GM18870 (cell line): ENCODE measurements at regions not wholly inside any gene's neighbourhood (a gene's known extent, or its start where the extent isn't known, plus 50 kb on each side); places are given as distances from the start of the nearest gene placed in this dataset.

Experiments used
- ATAC-seq: cut with Tn5 transposase; IDR thresholded peaks from one replicate; pipeline ENCODE4 v1.9.1; 2021; ENCODE audit warnings: moderate library complexity; ENCODE audit not compliant: unreplicated experiment

DNA sequence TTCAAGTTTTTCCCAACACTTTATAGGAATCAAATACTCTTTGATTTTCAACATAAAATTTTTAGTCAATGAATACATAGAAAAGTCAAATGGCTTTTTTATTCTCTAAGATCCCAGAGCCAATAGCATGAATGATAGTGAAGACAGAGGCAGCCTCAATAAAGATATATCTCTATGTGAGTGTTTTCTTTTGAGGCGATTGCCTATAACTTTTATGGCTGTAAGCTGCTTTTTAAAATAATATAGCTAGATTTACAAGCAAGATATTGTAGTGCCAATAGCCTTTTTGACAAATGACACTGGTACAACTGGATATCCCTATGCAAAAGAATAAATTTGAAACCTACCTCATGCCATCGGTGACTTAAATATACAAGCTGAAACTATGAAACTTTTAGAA lies 1705.2 kb upstream of the PCDH20 start:
- no peak for ATAC-seq

DNA sequence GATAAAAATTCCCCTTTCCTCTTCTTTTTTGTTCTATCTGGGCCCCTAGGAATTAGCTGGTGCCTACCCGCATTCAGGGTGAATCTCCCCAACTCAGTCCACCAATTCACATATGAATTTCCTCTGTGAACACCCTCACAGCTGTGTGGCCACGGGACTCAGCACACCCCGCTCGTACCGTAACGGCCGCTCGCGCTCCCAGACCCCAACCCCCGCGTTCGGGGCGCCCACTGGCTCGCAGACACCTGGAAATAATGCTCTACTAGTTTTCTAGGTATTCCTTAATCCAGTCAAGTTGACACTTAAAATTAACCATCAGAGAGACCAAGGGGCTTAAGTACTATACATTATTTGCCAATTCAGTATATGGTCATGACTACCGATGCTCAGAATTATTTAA lies 1702.1 kb upstream of the PCDH20 start:
- ATAC-seq, result no peak

DNA sequence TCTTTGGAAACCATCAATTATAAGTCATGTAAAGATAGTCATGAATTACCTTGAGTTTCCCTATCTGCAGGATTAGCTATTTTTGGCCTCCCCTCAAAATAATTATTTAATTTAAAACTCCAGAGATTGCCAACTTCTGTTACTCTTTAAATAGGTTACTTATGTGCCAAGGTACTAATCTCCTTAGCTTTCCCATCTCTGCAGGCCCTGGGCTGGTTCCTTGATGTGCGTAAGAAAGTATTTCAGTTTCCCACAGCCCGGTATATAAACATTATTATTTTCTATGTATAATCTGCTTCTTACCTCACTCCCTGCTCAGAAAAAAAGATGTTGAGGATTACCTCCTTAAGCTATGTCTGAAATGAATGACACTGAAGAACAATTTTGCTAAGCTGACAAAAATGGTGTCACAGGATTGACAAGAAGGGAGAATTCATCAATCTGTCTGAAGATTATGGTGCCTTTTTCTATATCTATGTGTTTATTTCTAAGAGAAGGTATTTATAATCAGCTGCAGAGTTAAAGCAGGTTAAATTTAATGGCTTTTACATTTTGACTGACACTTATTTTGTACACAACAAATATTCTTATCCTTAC lies 1697.2 kb upstream of the PCDH20 start:
- no peak for ATAC-seq

DNA sequence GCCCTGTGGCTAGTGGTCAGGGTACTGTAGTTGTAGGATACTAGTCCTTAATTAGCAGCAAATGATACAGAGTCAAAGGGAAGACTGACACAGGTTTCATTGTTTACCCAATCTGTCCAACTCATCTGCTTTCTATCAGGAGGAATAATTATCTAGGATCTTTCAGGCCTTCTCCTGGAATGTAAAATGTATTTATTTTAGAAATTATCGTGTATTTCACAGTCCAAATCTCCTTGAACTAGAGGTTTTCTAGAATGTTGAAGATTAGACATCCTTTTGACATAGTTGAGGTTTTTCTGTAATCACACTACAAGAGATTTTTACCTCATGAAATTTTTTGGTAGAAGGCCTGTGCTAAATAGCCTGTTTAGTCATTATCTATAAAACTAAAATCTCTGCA lies 1694.8 kb upstream of the PCDH20 start:
- ATAC-seq, result no peak

DNA sequence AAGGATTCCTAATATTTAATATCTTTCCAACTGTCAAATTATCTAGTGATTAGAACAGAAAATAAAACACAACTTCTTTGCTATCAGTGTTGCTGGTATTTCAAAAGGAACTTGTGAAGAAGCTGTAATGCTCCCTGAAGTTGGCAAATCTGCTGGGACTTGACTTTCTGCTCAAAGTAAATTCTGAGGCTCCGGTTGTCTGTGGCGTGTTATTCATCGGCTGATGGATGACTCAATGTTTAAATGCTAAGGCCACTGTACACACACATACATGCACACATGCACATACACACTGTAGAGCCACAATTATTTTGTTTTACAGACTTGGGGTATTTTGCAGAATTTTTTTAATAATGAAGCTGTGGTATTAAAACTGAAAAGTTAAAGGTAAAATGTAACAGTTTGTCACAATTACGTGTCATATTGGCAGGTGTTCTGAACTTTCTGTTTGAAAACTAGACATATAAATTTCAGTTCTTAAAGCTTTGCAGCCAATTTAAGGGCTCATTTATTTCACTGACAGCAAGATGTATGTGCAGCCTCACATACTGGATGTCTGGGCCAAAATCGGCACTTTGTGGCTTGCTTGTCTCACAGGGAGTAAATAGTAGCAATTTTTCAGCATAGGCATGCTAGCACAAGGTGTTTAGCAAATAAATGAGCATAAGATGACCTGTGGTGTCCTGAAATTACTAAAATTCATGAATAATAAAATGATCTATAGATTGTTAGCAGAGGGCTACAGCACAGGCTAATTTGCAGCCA lies 1691.7 kb upstream of the PCDH20 start:
- no peak for ATAC-seq

DNA sequence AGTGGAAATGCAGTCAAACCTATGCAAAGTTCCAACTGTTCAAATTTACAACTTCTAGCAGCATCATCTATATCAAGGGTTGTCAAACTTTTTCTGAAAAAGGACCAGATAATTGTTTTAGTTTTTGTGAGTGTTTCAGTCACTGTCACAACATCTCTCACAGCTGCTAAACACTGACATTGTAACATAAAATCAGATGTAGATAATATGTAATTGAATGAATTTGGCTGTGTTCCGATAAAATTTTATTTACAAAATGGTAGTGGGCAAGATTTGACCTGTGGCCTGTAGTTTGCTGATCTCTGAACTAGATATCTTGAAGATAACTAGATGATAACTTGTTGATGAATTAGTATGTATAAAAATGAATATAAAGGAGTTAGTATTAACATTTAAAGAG lies 1679.1 kb upstream of the PCDH20 start:
- no peak for ATAC-seq

DNA sequence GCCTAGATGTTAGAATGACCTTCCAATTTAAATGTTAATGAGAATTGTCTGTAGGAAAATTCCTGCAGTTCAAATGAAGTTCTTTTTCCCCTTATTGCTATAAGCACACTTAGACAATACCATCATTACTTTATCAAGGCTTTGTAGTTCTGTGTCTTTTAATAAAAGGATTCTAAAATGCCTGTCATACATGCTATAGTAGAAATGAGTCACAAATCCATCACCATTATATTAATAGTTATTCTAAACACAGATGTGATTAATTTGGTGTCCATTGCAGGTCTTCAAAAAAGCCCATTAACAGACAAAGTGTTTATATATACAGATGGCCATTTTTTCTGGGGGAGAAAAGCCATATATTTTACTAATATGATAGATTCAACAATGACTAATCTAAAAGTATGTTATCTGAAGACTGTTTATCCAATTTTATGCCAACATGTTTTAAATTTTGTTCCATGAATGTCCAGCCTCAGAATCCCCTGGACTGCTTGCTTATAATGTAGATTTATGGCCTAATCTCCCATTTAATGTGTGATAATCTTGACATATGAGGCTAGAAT lies 1678.3 kb upstream of the PCDH20 start:
- ATAC-seq, result no peak

DNA sequence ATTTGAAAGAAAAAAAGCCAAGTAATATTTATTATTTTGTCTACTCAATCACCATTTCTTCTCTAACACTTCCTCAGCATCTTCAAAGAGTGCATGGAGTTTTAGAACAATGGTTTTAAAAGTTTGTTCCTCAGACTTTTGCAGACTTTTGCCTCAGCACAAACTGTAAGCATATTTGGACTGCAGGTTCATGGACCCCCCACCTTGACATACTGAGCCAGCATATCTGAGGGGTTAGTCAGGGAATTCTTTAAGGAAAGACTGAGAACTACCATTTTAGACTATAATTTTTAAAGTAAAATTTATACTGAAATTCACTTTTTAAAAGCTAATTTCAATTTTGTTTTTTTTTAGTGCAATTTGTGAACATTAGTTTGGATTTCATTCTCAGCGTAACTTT lies 1676.8 kb upstream of the PCDH20 start:
- no peak for ATAC-seq

DNA sequence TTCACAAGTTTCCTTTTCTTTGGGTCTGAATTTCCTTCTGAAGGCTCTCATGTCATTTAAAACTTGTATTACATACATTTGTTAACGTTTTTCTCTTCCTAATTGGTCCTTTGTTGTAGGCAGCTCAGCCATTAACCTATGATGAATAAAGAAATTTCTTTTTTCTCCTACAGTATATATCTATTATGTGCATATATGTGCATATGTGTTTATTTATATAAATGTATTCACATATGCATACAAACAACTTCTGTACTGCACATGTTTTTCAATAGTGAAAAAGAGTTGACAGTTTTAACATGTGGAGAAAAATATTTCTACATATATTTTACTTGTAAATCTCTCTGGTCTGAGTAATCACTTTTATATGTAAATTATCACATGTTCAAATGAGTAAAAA lies 1674.9 kb upstream of the PCDH20 start:
- no peak for ATAC-seq

DNA sequence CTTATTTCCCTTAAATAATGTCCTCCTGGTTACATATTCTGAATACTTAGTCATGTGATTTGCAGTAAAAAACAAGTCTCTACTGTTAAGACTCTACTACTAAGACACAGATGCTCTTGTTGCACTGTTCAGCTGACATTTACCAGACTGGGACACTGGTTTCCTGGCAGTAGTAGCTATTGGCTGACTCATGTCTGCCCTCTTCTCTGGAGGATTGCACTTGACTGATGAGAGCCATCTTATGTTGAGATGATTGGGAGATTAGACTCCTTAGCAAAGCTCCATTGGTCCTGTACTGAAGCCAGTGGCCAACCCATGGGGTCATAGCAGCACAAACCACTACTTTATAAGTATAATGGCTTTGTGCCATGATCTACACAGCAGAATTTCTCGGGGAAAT lies 1672.6 kb upstream of the PCDH20 start:
- ATAC-seq, result no peak

DNA sequence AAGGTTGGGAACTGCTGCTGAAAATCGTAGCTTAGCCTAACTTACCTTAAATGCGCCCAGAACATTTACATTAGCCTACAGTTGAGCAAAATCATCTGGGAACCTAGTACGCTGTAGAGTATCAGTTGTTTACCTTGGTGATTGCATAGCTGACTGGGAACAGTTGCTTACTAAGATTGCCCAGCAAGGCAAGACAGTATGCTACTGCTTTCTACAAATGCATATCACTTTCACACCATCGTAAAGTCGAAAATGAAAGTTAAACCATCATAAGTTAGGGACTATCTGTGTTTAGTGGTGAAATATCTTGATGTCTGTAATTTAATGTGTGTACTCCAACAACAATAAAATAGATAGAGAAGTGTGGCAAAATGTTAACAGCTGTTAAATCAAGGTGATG lies 1670.6 kb upstream of the PCDH20 start:
- ATAC-seq, result no peak

DNA sequence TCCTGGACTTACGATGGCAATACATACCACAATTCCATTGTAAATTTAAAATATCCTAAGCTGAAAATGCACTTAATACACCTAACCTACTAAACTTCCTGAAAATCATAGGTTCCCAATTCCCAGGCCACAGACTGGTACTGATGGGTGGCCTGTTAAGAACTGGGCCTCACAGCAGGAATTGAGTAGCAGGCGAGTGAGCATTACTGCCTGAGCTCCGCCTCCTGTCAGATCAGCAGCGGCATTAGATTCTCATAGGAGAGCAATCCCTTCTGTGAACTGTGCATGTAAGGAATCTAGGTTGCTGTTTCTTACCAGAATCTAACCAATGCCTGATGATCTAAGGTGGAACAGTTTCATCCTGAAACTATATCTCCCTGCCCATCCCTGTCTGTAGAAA lies 1670.2 kb upstream of the PCDH20 start:
- ATAC-seq, result no peak

DNA sequence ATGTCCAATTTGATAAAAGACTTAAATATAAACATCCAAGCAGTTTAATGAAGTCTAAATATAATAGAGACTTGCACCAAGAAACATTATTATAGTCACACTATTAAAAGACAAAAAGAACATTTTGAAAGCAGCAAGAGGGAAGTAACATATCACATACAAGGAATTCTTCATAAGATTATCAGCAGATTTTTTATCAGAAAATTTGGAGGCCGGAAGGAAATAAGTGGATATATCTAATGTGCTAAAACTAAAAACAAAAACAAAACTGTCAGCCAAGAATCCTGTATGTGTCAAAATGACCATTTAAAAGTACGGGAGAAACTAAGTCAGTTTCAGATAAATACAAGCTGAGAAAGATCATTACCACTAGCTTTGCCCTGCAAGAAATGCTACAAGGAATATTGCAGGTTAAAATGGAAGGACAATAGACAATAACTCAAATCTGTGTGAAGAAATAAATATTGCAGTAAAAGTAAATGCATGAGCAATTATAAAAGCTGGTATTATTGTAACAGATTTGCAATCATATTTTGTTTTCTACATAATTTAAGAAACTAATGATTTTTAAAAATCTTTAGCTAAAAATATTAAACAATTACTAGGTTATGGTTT lies 1665.9 kb upstream of the PCDH20 start:
- ATAC-seq, result no peak

DNA sequence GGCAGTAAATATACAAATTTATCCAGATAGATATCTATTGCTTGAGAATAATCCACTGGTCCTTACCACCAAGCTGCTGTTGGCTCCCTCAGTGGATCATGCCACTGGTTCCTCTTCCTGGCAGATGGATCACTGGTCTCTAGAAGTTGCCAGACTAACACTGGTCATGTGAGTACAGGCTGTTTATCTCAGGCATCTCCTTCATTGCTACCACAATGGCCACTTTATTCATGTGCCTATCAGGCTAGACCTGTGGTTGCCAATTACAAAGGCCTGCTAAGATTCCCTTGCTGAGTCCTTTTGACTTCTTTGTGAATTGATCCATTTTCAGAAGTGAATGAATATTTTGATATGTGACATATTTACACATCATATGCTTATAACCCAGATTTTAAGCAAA lies 1659.5 kb upstream of the PCDH20 start:
- no peak for ATAC-seq

DNA sequence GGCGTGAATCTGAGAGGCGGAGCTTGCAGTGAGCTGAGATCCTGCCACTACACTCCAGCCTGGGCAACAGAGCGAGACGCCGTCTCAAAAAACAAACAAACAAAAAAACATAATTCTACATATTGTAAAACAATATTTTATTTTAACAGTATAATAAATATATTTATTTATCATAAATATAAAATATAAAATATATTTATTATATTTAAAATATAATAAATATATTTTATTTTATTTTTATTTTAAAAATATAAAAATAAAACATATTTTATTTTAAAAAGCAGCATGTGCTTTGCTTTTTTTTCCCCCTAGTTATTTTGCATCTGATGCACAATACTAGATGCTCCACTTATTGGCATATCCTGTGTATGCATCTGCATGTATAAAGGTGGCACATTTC lies 1634.6 kb upstream of the PCDH20 start:
- ATAC-seq, result no peak

DNA sequence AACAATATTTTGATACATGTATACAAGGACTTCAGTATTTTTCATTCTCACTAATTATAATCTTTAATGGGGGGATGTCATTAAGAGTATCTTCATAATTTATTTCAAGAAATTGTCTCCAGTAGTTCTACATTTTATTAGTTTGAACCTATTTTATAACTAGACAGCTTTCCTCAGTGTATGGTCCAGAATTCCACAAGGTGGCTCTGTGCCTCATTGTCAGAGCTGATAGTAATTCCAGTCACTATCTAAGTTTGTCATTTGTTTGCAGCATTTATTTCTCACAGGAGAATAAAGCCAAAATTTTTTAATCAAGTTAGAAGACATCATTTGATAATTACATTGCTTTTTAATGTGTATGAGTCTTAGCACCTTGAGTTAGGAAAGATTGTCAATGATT lies 1633.0 kb upstream of the PCDH20 start:
- no peak for ATAC-seq

DNA sequence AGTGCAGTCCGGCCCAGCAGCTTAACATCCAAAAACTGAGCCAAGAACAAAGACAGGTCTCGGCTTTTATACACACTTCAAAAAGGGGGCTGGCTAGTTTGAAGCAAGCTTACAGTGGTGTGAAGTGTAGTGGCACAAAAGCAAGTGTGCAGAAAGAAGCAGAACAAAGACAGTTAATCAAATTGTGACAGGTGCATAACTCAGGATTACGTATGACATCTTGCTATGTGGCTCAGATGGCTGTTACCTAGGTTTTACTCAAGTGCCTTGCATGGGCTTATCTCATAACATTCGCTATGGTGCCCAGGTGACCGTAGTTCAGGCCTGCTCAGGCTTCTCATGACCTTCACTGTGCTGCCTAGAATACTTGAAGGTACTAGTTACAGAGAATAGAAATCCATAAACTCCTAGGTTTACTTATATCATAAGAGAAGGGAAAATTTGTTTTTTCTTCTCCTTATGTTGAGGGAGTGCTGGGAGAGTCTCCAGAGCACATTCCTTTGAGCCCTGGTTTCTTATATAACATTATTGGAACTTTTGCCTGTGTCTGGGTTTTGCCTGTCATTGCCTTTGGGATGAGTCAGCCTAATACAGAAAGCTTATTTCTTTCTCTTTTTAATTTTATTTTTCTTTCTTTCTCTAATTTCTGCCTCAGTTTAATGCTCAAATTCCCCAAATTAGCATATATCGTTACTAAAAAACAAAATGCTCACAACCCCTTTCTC lies 1629.1 kb upstream of the PCDH20 start:
- no peak for ATAC-seq

DNA sequence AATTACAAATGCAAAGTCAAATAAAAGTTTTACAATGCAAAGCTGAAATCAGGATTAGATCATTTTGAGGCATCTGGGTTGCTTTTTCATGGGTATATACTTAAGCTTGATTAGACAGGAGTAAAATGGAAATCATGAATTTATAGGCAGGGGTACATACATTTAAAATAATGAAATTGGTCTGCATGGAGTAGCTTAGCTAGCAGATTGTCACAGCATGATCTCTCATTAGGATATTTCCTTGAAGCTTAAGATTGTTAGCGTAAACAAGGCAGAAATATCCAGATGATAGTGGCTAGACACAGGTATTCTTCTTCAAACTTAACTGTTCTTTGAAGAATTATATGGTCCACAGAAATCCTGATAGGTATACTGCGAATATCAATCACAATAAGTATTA lies 1627.0 kb upstream of the PCDH20 start:
- no peak for ATAC-seq

DNA sequence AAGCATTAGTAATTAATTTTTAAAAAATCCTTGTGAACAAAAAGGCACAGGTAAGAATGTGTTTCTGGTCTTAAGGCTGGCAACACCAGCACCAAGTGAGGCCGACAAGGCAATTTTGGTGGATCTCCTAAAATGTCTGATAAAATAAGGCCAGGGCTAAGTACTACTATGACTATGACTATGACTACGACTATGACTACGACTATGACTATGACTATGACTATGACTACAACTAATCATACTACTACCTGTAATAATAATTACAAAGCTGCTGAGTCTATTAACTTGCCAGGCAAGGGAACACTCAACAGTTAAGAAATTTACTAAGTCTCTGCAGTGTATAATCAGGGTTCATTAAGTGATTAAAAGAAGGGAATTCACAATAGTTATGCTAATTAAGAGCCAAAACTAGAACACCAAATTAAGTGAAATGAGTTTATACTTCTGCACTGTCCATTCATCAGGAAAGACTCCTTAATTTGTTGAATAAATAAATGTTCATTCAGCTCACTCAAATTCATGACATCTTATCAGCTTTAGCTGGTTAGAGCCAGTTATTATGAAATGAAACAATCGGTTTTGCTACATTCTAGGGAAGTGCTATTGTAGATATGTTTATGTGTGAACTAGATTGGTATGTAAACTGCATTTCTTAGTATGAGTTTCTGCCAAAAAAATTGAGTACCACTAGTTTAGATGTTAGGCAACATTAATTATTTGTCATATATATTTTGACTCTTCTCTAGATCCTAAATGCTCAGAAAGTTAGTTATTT lies 1626.2 kb upstream of the PCDH20 start:
- ATAC-seq, result no peak

DNA sequence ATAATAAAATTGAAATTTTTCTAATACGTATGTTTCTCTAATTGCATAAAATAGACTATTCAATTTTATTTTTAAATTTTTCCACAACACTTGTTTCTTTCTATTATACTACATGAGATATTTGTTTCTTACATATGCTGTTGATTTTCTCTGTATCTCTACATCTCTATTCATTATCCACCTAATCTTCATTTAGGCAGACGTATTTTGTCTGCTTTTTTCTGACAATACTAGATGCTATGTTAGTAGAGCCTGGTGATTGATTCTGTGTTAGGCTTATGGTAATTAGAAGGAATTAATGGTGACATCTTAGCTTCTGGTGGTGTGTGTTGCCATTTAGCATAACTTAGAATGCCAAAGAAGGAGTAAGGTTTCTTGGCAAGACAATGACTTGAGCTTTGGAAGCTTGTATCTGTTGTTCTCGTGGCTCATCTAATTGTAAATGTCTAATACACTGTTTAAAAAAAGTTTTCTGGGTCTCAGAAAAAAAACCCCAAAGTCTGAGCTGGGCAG lies 1610.7 kb upstream of the PCDH20 start:
- ATAC-seq, result no peak

DNA sequence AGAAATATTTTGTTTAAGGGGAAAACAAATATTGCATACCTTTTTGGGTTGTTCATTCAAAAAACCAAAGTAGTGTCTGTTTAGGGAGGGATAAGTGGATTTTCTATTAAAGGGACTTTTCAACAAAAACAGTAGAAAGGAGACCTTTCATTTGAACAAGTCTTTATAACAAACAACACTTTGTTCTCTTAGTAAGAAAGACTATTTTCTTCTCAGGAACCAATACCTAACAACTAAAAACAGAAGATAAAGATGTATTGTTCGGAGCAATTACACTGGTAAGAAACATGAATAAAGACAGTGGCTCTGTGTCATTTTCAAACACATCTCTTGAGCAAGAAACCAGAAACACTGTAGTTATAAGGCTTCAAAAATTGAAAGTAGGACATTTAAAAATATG lies 1610.1 kb upstream of the PCDH20 start:
- no peak for ATAC-seq
